HUES6 (cell line): ENCODE measurements at regions not wholly inside any gene's neighbourhood (a gene's known extent, or its start where the extent isn't known, plus 50 kb on each side); places are given as distances from the start of the nearest gene placed in this dataset.

Experiments
- H3K27ac ChIP-seq: 2 replicates; pipeline ENCODE4 v1.7.0; 2013; ENCODE audit warnings: low read depth, mild to moderate bottlenecking, low read length, inconsistent platforms
- H3K27me3 ChIP-seq: 2 replicates; pipeline ENCODE4 v1.6.1; 2013; ENCODE audit warnings: low read length; ENCODE audit not compliant: control insufficient read depth, insufficient read depth
- H3K36me3 ChIP-seq: 2 replicates; pipeline ENCODE4 v1.6.1; 2013; ENCODE audit warnings: low read length; ENCODE audit not compliant: control insufficient read depth, insufficient read depth
- H3K4me1 ChIP-seq: 2 replicates; pipeline ENCODE4 v1.6.1; 2013; ENCODE audit warnings: low read length; ENCODE audit not compliant: control insufficient read depth, insufficient read depth
- H3K4me3 ChIP-seq: 2 replicates; pipeline ENCODE4 v1.5.1; 2013; ENCODE audit warnings: low read depth, low read length
- H3K9ac ChIP-seq: one replicate; pipeline ENCODE4 v1.6.1; 2013; ENCODE audit warnings: mild to moderate bottlenecking, low read length
- H3K9me3 ChIP-seq: 2 replicates; pipeline ENCODE4 v1.6.1; 2013; ENCODE audit warnings: low read depth, low read length; ENCODE audit not compliant: control insufficient read depth, insufficient read depth

GRCh38 chr2:2974982-2975381 is 402.6 kb downstream of the EIPR1 start:
- Histone ChIP-seq H3K27ac (no peak overlapping the region), H3K9me3 (peaks cover 3% of the 10 kb centered on the region; the same call in 1 of the 2 replicates), H3K27me3 (no peaks in the 10 kb centered on the region), H3K4me3 (no peak overlapping the region), H3K36me3 (no peaks in the 10 kb centered on the region), H3K9ac (no peak overlapping the region), H3K4me1 (no peaks in the 10 kb centered on the region)

DNA sequence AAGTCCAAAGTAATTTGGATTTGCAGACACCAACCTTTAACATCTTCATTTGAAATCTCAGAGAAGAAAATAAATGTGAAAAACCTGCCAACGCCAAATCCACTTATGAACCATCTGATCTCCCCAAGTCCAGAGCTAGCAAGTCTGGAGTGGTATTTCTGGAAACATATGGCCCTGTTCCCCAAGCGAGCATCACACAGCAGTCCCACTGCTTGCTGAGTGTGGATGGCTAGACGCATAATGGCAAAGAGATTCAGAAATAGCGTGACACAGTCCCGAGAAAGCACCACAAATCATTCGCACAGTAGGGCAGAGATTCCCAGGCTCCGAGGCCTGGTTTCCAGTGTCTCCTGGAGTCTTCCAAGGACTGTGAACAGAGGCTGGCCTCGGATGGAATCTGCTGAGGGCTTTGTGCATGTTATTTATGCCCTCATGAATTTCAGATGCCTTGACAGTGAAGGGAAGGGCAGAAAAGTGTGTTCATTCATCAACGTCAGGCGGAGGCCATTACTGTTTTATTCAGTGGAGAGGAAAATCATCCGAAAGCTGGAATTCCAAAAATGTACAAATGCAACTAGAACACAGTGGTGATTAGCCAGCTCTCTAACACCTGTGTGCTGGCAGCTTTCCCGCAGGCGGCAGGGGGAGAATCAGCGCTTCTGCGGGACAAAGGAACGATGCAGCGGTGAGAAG is 417.0 kb downstream of the EIPR1 start:
- H3K36me3 ChIP-seq, result no peaks in the 10 kb centered on the region

GRCh38 chr2:2950403-2950952 is 427.1 kb downstream of the EIPR1 start:
- Histone ChIP-seq H3K9me3 (no peaks in the 10 kb centered on the region), H3K27me3 (no peaks in the 10 kb centered on the region), H3K4me1 (no peaks in the 10 kb centered on the region), H3K36me3 (no peaks in the 10 kb centered on the region), H3K27ac (no peak overlapping the region), H3K9ac (no peak overlapping the region), H3K4me3 (no peak overlapping the region)

More for the DNA sequence above, 417.0 kb downstream of the EIPR1 start:
- no peak overlapping the region for H3K9ac ChIP-seq
- no peak overlapping the region for H3K27ac ChIP-seq
- no peaks in the 10 kb centered on the region for H3K4me1 ChIP-seq
- peaks cover 5% of the 10 kb centered on the region; the same call in 1 of the 2 replicates for H3K9me3 ChIP-seq
- no peak overlapping the region for H3K4me3 ChIP-seq
- no peaks in the 10 kb centered on the region for H3K27me3 ChIP-seq

DNA sequence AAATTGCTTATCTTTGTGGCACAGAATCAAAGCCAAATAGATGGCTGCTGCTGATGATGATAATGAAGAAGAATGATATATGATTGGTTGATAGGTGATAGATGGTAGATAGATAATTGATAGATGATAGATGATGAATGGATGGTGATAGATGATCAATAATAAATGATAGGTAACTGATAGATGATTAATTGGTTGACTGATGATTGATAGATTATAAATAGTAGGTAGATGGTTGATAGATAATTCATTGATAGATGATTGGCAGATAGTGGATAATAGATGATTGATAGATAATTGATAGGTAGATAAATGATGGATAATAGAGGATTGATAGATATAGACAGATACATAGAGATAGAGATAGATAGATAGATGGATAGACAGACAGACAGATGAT is 430.2 kb downstream of the EIPR1 start:
- no peak overlapping the region for H3K27ac ChIP-seq
- no peak overlapping the region for H3K9ac ChIP-seq
- no peaks in the 10 kb centered on the region for H3K9me3 ChIP-seq
- no peak overlapping the region for H3K4me3 ChIP-seq
- no peaks in the 10 kb centered on the region for H3K4me1 ChIP-seq
- H3K27me3 ChIP-seq, result no peaks in the 10 kb centered on the region
- H3K36me3 ChIP-seq, result no peaks in the 10 kb centered on the region

- Histone ChIP-seq H3K4me3 (no peak overlapping the region), H3K27me3 (no peaks in the 10 kb centered on the region), H3K36me3 (no peaks in the 10 kb centered on the region)
Observed at GRCh38 chr2:2942906-2943305, 434.7 kb downstream of the EIPR1 start.

GRCh38 chr2:2942225-2942624 is 435.4 kb downstream of the EIPR1 start:
- Histone ChIP-seq H3K4me3 (no peak overlapping the region), H3K27me3 (no peaks in the 10 kb centered on the region), H3K9me3 (peaks cover 1% of the 10 kb centered on the region; the same call in 1 of the 2 replicates), H3K9ac (no peak overlapping the region), H3K27ac (no peak overlapping the region), H3K4me1 (no peaks in the 10 kb centered on the region), H3K36me3 (no peaks in the 10 kb centered on the region)

More at GRCh38 chr2:2942906-2943305, 434.7 kb downstream of the EIPR1 start:
- no peak overlapping the region for H3K27ac ChIP-seq
- no peaks in the 10 kb centered on the region for H3K4me1 ChIP-seq
- no peaks in the 10 kb centered on the region for H3K9me3 ChIP-seq
- no peak overlapping the region for H3K9ac ChIP-seq

- Histone ChIP-seq H3K27me3 (no peaks in the 10 kb centered on the region), H3K4me1 (no peaks in the 10 kb centered on the region), H3K4me3 (no peak overlapping the region), H3K36me3 (no peaks in the 10 kb centered on the region), H3K9me3 (peaks cover 3% of the 10 kb centered on the region; the same call in 1 of the 2 replicates), H3K27ac (no peak overlapping the region), H3K9ac (no peak overlapping the region)
Observed at GRCh38 chr2:2941205-2941604, 436.4 kb downstream of the EIPR1 start.

DNA sequence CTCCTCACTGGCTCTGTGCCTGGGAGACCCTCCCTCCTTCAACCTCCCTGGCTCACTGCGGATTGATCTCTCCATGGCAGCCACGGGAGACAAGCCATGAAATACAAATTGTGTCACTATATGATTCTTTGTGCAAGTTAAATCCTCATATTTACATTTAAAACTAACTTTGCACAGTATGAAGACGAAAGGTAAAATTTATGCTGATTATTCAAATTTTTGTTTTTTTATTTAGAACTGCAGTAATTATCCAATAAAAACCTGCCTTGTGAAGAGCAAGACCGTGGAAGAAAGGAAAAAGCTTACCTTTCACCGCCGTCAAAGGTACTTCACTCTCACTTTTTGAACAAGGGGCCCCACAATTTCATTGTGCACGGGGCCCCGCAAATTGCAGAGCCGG is 436.9 kb downstream of the EIPR1 start:
- H3K9me3 ChIP-seq, result peaks cover 3% of the 10 kb centered on the region; the same call in 1 of the 2 replicates
- H3K27ac ChIP-seq, result no peak overlapping the region
- no peaks in the 10 kb centered on the region for H3K4me1 ChIP-seq
- H3K4me3 ChIP-seq, result no peak overlapping the region
- H3K27me3 ChIP-seq, result no peaks in the 10 kb centered on the region
- no peaks in the 10 kb centered on the region for H3K36me3 ChIP-seq
- no peak overlapping the region for H3K9ac ChIP-seq

DNA sequence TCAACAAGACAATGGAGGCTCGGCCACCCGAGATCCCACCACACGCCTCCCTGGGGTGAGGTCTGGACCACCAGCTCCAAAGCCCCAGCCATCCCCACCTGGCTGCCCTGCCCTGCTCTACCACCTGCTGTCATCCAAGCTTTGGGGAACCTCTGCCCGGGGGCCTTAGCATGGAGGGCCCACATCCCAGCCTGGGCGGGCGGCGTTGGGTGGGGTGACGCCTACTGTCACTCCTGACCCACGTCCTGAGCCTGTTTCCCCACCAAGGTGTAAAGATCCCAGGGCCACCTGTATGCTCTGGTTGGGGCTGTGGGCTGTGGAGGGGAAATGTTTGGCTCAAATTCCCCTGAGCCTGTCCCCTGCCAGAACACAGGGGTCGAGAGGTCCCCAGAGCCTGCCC is 437.6 kb downstream of the EIPR1 start:
- Histone ChIP-seq H3K9ac (no peak overlapping the region), H3K4me3 (no peak overlapping the region), H3K27ac (no peak overlapping the region), H3K4me1 (no peaks in the 10 kb centered on the region), H3K27me3 (no peaks in the 10 kb centered on the region), H3K36me3 (no peaks in the 10 kb centered on the region), H3K9me3 (peaks cover 3% of the 10 kb centered on the region; the same call in 1 of the 2 replicates)

DNA sequence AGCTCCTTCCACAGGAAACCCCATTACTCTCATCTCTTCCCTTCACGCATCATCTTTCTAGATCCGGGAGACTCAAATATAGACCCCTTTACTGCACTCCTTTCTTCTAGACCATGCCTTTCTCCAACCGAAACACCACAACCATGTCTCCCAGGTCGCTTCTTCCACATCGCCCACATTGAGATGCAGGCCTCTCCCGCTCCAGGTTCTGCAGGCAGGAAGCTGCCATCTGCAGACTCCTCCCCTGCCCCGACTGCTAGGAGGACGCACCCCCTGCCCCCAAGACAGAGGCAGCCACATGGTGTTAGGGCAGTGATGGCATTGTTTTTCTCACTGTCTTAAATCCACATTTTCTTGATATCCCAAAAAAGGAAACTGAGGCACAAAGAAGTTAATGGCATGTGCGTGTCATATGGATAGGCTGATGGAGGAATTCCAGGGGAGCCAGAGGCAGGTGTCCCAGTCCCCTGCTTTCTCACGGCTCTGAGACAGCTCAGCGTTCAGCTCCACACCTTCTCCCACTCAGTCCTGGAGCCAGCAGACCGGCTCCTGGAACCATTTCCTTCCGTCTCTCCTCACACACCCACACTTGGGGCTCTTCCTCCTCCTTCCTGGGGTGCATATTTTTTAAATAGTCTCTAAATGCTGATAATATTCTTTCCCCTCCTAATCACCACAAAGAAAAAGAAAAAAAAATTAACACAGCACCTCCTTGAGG is 438.4 kb downstream of the EIPR1 start:
- Histone ChIP-seq H3K9me3 (peaks cover 3% of the 10 kb centered on the region; the same call in 1 of the 2 replicates), H3K27me3 (no peaks in the 10 kb centered on the region), H3K4me3 (no peak overlapping the region), H3K27ac (no peak overlapping the region), H3K36me3 (no peaks in the 10 kb centered on the region), H3K4me1 (no peaks in the 10 kb centered on the region), H3K9ac (no peak overlapping the region)

GRCh38 chr2:2938481-2938880 is 439.1 kb downstream of the EIPR1 start:
- H3K4me3 ChIP-seq, result no peak overlapping the region
- no peaks in the 10 kb centered on the region for H3K4me1 ChIP-seq
- no peaks in the 10 kb centered on the region for H3K27me3 ChIP-seq
- H3K9me3 ChIP-seq, result peaks cover 3% of the 10 kb centered on the region; the same call in 1 of the 2 replicates
- H3K36me3 ChIP-seq, result no peaks in the 10 kb centered on the region
- H3K9ac ChIP-seq, result no peak overlapping the region
- no peak overlapping the region for H3K27ac ChIP-seq
